ENCODE measurements at regions not wholly inside any gene's neighbourhood (a gene's known extent, or its start where the extent isn't known, plus 50 kb on each side); places are given as distances from the start of the nearest gene placed in this dataset.

DNA sequence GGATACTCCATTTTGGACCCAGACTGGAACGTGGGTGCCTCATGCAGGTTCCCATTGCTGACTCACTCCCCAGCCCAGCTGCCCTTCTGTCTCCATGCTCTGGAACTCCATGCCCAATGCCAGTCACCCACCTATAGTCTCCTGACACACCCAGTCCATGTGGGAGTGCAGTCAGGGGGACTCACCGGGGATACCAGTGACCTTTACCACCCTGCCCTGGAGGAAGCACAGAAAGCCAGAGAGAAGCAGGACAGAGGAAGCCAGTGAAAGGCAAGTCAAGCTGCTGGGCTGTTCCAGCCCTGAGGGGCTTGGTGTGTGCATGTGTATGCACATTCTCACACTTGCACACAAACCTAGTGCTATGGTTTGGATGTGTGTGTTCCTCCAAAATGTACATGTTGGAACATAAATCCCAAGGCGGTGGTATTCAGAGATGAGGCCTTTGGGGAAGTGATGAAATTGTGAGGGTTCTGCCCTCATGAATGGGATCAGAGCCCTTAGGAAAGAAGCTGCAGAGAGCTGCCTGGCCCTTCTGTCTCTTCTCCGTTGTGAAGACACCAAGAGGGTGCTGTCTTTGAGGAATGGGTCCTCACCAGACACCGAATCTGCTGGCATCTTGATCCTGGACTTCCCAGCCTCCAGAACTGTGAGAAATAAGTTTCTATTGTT, 121.4 kb upstream of the MAFB start:
- Mint-ChIP-seq H3K27ac (ENCODE audit: unreplicated experiment) (no peak overlapping the region), H3K36me3 (ENCODE audit: insufficient read depth, unreplicated experiment) (no peaks in the 10 kb centered on the region), H3K9me3 (ENCODE audit: low read depth, unreplicated experiment) (no peaks in the 10 kb centered on the region), H3K4me1 (ENCODE audit: low read depth, unreplicated experiment) (no peaks in the 10 kb centered on the region), H3K27me3 (ENCODE audit: unreplicated experiment) (peaks cover 100% of the 10 kb centered on the region), H3K4me3 (ENCODE audit: low read depth, unreplicated experiment) (no peak overlapping the region)
- TF ChIP-seq, protein P1, sequence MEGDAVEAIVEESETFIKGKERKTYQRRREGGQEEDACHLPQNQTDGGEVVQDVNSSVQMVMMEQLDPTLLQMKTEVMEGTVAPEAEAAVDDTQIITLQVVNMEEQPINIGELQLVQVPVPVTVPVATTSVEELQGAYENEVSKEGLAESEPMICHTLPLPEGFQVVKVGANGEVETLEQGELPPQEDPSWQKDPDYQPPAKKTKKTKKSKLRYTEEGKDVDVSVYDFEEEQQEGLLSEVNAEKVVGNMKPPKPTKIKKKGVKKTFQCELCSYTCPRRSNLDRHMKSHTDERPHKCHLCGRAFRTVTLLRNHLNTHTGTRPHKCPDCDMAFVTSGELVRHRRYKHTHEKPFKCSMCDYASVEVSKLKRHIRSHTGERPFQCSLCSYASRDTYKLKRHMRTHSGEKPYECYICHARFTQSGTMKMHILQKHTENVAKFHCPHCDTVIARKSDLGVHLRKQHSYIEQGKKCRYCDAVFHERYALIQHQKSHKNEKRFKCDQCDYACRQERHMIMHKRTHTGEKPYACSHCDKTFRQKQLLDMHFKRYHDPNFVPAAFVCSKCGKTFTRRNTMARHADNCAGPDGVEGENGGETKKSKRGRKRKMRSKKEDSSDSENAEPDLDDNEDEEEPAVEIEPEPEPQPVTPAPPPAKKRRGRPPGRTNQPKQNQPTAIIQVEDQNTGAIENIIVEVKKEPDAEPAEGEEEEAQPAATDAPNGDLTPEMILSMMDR (IDR thresholded peaks at IDR 0.05; ENCODE audit: unreplicated experiment): no peak
- intact Hi-C loops (cut with micrococcal nuclease; ENCODE audit: unreplicated experiment): no loop called here
- no peak for DNase-seq
- CTCF ChIA-PET: interaction anchor here (0.8 kb wide), 1 partner anchor 69 kb away, joined by 3 read pairs; no protein-coding TSS in a partner anchor
- no TSS peak for BruUV-seq (replicated peaks)

DNA sequence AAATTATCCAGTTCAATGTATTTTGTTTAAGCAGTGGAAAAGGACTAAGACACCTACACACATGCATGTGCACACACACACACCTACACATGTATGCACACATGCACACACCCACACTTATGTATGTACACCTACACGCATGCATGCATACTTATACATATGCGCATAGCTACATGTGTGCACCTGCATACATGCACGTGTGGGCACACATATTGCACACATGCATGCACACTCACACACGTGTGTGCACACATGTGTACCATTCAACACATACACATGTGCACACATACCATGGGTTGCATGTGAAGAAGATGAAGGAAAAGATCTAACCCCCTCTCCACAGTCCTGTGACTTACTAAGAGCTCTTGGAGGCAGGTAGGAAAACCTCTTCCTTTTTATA, 122.0 kb upstream of the MAFB start:
- peaks cover 98% of the 10 kb centered on the region for H3K27me3 Mint-ChIP-seq (ENCODE audit: unreplicated experiment)
- TF ChIP-seq, protein P1 (IDR thresholded peaks at IDR 0.05; ENCODE audit: unreplicated experiment): no peak
- no TSS peak for BruUV-seq (replicated peaks)
- H3K4me3 Mint-ChIP-seq (ENCODE audit: low read depth, unreplicated experiment): no peak overlapping the region
- intact Hi-C loops (cut with micrococcal nuclease; ENCODE audit: unreplicated experiment): no loop called here
- DNase-seq: no peak
- no peaks in the 10 kb centered on the region for H3K9me3 Mint-ChIP-seq (ENCODE audit: low read depth, unreplicated experiment)
- H3K4me1 Mint-ChIP-seq (ENCODE audit: low read depth, unreplicated experiment): no peaks in the 10 kb centered on the region
- CTCF ChIA-PET: interaction anchor here (0.8 to 1.5 kb wide), 2 partner anchors 14 to 69 kb away, joined by 3 read pairs; no protein-coding TSS in a partner anchor
- no peak overlapping the region for H3K27ac Mint-ChIP-seq (ENCODE audit: unreplicated experiment)
- no peaks in the 10 kb centered on the region for H3K36me3 Mint-ChIP-seq (ENCODE audit: insufficient read depth, unreplicated experiment)

DNA sequence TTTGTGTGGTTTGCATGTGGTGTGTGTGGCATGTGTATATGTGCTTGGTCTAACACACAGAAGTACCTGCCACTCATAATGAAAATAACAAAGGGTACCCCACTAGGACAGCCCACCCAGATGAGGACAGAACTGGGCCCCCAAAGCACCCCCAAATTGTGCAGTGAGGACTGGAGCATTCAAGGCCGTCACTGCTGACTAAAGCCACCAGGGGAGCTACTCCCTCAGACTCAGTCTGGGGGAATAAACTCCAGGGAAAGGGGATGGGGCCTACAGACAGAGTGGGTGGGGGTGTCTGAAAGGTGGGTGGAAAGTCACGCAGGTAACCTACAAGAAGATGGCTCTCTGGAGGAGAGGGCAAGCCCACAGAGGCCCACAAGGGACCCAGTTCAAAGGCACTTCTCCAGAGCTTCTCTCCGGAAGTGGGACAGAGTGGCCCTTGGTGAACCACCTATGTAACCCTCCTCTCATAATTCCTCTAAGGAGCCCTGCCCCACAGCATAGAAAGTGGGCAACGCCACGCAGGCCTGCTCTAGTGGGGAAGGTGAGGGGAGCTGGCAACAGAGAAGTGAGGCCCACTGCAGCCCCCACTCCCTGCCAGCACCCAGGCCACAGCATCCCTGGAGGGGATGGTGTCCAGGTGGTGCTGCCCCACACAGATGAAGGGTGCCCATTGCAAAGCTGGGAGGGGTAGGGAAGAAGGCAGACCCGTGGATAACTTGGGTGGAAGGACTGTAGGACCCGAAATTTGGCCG, 122.8 kb upstream of the MAFB start:
- no peak overlapping the region for H3K4me3 Mint-ChIP-seq (ENCODE audit: low read depth, unreplicated experiment)
- CTCF ChIA-PET: interaction anchor here (0.6 to 1.5 kb wide), 2 partner anchors 15 to 1179 kb away, joined by 3 read pairs; no protein-coding TSS in a partner anchor
- BruUV-seq (replicated peaks): no TSS peak
- TF ChIP-seq, protein P1 (IDR thresholded peaks at IDR 0.05; ENCODE audit: unreplicated experiment): no peak
- H3K4me1 Mint-ChIP-seq (ENCODE audit: low read depth, unreplicated experiment): no peaks in the 10 kb centered on the region
- H3K27me3 Mint-ChIP-seq (ENCODE audit: unreplicated experiment): peaks cover 98% of the 10 kb centered on the region
- no peak overlapping the region for H3K27ac Mint-ChIP-seq (ENCODE audit: unreplicated experiment)
- intact Hi-C loops (cut with micrococcal nuclease; ENCODE audit: unreplicated experiment): no loop called here
- H3K36me3 Mint-ChIP-seq (ENCODE audit: insufficient read depth, unreplicated experiment): no peaks in the 10 kb centered on the region
- H3K9me3 Mint-ChIP-seq (ENCODE audit: low read depth, unreplicated experiment): no peaks in the 10 kb centered on the region
- DNase-seq: no peak

DNA sequence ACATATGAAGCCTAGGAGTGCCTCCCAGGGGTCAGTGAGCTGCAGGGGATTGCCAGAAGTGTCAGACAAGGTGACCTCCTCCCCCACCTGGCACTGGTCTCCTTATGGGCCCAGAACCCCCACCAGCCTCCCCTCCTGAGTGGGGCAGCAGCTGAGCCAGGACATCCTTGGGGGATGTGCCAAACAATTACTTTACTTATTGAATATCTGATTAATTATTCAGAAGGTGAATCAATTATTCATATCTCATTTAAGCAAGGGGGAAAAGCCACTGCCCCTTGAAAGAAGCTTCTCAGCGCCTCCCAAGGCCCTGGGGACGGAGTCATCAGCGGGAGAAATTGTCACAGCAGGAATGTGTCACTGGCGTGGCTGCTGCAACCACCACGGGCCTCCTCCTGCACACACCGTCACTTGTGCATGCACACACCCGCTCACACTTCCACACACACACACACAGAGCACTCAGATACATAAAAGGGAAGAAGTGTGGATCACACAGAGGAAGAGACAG, 123.4 kb upstream of the MAFB start:
- no peaks in the 10 kb centered on the region for H3K4me1 Mint-ChIP-seq (ENCODE audit: low read depth, unreplicated experiment)
- no peak overlapping the region for H3K4me3 Mint-ChIP-seq (ENCODE audit: low read depth, unreplicated experiment)
- DNase-seq: no peak
- TF ChIP-seq, protein P1 (IDR thresholded peaks at IDR 0.05; ENCODE audit: unreplicated experiment): no peak
- no peak overlapping the region for H3K27ac Mint-ChIP-seq (ENCODE audit: unreplicated experiment)
- H3K27me3 Mint-ChIP-seq (ENCODE audit: unreplicated experiment): peaks cover 98% of the 10 kb centered on the region
- CTCF ChIA-PET: interaction anchor here (1.5 kb wide), 1 partner anchor 15 kb away, joined by 3 read pairs; no protein-coding TSS in a partner anchor
- no peaks in the 10 kb centered on the region for H3K9me3 Mint-ChIP-seq (ENCODE audit: low read depth, unreplicated experiment)
- no peaks in the 10 kb centered on the region for H3K36me3 Mint-ChIP-seq (ENCODE audit: insufficient read depth, unreplicated experiment)
- BruUV-seq (replicated peaks): no TSS peak
- intact Hi-C loops (cut with micrococcal nuclease; ENCODE audit: unreplicated experiment): no loop called here

All from Calu3 (cell line).